ENCODE measurements at regions not wholly inside any gene's neighbourhood (a gene's known extent, or its start where the extent isn't known, plus 50 kb on each side); places are given as distances from the start of the nearest gene placed in this dataset.
"Not testable (repeated sequence)": the region's sequence is repeated elsewhere in the genome, so short reads cannot be mapped to it uniquely, and the experiment has no call there.

DNA sequence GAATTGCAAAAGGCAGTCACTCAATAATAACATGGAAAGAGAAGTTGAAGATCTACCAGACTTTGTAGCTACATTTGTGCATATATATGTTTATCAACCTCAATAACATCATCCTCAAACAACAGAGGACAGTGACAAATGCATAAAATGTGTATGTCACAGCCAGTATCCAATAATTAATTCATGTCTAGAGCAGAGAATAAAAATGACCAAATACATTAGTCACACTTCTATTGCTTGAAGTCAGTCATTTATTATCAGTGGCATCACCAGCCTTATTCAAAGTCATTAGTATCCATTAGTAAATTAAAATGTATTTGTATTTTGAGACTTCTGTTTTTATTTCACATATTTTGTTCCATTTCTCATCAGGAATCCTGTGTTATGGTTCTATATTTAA, 852.8 kb downstream of the XPNPEP1 start:
- no peak for DNase-seq (ENCODE audit: low read depth in 2 of 2)

DNA sequence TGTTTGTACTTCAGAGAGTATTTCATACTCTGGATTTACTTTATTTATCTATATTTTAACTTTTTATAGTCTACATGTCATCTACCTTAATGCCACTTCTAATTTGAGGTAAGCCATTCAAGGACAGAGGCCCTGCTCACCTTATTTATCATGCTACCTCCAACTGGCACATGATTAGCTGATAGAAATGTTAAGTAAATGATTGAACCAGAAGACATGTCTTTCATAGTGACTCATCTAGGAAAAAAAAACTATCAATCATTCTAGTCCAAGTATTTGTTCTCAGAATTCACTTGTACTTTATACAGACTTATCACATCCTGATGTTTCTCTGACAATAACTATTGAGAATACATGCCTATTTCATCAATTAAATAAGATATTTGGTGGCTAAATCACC, 856.3 kb downstream of the XPNPEP1 start:
- no peak for DNase-seq (ENCODE audit: low read depth in 2 of 2)

DNA sequence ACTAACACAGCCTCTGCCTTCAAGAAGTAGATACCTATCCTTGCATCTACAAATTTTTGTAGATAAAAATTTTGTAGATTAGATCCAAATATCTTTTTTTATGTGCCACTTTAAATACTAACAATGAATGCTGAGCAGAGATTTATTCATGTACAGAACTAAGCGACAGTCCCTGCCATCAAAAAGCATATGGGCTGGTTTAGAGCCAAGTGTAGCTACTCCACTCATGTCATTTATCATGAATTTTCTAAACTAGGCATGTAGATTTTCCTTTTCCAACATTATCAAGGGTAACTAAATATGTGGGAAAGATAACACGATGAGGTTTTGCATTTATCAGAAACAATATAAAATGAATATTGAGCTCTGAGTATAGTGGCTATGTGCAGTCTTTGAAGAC, 857.5 kb downstream of the XPNPEP1 start:
- no peak for DNase-seq (ENCODE audit: low read depth in 2 of 2)

DNA sequence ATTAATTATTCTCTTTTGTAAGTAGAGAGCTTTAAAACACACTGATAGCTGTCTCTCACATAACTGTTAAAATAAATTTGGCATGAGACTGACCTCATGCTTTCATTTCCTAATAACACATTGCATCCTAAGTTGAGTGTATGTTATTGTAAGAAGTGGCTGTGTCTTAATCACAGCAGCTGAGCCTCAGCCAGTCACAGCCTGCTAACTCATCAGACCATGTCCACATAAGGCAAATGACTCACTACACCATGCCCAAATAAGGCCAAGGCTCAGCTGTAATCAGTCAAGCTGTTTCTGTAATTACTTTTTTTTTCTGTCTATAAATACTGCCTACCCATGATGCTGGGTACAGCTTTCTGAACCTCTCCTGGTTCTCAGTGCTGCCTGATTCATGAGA, 860.9 kb downstream of the XPNPEP1 start:
- DNase-seq (ENCODE audit: low read depth in 2 of 2) = no peak

DNA sequence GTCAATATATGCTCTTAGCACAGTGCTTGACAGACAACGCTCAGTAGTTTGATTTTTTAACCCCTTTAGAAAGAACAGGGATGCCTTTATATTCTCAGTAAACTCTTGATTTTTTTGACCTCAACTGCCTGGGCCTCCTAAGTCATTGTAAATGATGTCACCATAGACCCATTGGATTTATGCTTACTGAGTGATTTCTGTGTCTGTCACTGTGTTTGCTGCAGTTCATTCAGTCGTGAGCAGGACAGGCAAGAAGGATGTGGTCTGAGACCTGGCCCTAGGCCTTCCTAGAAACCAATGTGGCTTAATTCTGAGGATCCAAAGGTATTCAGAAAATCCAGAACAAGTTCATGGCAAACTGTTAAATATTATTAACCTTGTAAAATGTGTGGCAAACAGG, 868.1 kb downstream of the XPNPEP1 start:
- no peak for DNase-seq (ENCODE audit: low read depth in 2 of 2)

DNA sequence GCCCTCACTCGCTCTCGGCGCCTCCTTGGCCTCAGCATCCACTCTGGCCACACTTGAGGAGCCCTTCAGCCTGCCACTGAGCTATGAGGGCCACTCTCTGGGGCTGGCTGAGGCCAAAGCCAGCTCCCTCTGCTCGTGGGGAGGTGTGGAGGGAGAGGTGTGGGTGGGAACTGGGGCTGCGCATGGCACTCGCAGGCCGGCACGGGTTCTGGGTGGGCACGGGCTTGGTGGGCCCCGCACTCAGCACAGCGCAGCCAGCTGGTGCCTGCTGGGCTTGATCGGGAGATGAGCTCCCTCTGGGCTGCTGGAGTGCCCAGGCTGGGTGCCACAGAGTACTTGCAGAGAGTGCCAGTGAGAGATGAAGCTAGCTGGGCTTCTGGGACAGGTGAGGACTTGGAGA, 875.5 kb downstream of the XPNPEP1 start:
- DNase-seq (ENCODE audit: low read depth in 2 of 2) = no peak

DNA sequence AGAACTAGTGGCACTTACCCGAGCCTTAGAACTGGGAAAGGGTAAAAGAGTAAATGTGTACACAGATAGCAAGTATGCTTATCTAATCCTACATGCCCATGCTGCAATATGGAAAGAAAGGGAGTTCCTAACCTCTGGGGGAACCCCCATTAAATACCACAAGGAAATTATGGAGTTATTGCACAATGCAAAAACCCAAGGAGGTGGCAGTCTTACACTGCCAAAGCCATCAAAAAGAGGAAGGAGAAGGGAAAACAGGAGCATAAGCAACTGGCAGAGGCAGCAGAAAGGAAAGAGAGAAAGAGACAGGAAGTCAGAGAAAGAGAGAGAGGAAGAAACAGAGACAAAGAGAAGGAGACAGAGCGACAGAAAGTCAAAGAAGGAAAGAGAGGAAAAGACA, 876.9 kb downstream of the XPNPEP1 start:
- not testable (repeated sequence) for DNase-seq (ENCODE audit: low read depth in 2 of 2)

DNA sequence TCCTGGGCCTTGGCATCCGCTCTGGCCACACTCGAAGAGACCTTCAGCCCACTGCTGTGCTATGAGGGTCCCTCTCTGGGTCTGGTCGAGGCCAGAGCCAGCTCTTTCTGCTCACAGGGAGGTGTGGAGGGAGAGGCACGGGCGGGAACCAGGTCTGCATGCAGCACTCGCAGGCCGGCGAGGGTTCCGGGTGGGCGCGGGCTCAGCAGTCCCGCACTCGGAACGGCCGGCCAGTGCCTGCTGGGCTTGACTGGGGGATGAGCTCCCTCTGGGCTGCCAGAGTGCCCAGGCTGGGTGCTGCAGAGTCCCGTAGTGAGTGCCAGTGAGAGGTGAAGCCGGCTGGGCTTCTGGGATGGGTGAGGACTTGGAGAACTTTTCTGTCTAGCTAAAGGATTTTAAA, 882.7 kb downstream of the XPNPEP1 start:
- DNase-seq (ENCODE audit: low read depth in 2 of 2) = no peak

DNA sequence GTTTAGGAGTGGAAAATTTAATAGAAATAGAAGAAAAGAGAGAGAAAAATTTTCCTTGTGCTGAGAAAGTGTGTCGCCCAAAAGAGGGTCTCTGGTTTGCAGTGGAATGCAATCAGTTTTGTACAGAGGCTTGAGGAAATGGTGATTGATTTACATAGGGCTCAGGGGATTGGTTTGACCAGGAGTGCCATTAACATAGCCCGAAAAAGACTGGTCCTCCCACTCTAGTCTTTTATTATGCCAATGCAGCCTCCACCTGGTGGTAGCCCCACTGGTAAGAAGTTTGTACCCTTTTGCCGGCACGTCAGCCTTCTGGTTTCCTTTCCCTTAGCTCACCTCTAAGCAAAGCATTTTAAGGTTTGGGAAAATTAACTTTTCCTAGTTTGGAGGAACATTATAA, 885.3 kb downstream of the XPNPEP1 start:
- no peak for DNase-seq (ENCODE audit: low read depth in 2 of 2)

DNA sequence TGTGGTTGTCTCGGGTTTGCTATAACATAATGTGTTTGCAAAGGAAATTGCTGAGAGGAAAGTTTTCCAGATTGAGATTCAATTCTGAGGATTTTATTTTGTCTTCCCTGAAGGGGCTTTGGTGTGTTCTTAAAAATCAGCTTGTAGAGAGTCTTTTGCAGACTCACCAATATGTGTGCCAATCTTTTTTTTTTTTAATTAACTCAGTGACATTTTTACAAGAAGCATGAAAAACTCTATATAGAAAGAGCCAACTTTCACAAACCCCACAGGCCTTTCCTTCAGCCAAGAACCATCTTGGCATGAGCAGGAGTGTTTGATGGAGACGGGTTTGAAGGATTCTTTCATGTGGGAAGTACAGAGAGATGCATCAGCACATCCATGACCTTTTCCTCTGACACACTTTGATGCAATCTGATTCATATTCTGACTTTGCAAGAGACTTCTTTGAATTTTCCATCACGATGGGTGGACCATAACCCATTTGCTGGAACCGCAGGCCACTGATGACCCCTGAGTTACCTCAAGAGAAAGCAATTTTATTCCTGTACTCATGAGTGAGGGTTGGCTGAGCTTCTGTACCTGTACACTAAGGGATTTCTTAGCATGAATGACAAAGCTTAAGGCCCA, 892.6 kb downstream of the XPNPEP1 start:
- no peak for DNase-seq (ENCODE audit: low read depth in 2 of 2)

DNA sequence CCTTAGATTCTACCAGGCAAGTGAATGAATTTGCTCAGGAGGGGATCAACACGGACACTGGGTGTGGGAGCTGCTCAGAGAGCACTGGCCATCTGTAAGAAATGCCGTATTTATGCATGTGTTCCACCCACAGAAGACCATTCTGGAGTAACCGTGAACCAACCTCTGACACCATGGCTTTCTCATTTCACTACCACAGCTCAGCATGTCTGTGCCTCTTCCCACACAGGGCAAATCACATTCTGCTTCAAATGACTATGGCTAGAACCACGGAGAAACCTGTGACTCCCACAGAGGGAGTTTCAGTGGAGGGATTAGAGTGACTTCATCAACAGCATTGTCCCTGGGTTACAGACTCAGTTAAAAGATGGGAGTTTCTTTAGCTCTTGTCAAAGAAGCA, 893.4 kb downstream of the XPNPEP1 start:
- DNase-seq (ENCODE audit: low read depth in 2 of 2) = no peak

DNA sequence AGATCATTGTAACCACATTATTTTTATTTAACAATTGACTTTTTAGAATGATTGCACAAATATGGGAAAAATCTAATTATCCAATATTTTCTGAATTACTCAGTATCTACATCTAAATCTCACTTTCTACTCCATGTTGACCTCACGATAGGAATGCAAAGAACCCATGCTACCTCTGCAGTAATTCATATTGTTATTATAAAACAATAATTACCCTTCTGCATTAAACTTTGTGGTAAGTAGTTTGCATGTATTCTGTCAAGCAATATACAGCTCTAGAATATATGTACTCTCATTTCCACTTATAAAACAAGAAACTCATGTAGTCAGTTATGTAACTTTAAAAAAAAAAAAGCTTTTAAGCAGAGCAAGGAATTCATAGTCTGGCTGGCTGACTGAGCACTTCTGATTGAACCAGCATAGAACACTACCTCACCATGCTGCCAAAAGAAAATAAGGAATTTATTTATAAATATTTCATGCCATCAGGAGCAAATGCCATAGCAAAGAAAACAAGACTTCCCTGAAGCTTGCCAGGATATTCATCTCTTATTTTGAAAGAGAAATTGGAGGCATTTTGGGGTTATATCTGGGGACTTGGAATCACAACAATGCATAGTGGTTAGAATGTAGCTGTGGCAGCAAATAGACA, 895.7 kb downstream of the XPNPEP1 start:
- no peak for DNase-seq (ENCODE audit: low read depth in 2 of 2)

DNA sequence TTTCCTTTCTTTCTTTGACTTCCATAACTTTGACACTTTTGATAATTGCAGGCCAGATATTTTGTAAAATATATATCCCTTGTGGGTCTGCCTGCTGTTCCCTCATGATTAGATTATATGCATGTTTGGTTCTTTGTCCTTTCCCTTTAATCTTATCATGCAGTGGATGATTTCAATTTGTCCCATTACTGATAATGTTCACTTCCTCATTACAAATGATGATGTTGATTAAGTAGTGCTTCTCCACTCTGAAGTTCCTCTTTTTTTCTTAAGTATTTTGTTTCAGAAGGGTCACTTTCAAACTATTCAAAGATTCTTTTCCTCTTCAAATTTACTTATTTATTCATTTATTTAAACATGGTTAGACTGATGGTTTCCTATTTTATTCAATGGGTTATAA, 898.1 kb downstream of the XPNPEP1 start:
- DNase-seq (ENCODE audit: low read depth in 2 of 2) = no peak

DNA sequence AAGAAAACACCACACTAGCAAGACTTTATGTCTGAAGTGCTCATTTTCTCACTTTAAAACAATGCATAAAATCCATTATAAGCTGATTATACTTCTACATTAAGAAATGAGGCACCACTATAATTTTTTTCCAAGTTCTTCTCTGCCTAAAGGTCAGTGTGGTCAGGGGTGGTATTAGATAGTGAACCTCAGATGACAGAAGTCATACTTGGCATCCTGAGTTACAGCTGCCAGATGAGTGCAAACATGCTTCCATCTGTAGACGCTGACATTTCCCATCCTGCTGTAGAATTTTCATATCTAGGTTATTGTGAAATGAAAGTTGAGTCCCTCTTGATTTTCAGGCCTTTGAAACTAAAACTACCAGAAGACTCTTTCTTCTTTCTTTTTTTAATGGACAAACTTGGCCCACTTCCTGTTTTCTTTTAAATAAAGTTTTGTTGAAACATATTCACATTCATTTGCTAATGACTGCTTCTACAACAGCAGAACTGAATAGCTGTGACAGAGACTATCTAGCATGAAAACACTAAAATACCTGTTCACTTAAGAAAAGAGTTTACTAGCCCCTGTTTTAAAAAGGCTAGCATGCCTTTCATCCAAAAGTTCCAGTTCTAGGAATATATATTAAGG, 900.8 kb downstream of the XPNPEP1 start:
- DNase-seq (ENCODE audit: low read depth in 2 of 2) = no peak

DNA sequence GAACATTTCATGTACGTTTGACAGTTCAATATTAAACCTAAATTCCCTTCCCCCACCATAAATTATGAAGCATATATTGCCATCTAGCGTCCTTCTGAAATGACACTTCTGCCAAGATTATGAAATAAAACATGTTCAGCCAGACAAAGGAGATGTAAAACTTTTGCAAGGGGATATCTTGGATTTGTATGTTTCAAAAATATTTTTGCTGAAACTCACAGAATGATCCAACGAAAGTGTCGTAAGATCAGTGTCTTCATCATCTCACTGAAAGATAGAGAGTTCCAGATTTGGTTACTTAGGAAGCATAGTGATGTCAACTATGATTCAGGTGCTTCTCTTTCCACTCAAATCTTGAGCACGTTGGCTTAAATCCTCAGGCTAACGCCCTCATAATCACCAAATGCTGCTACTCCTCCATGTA, 904.3 kb downstream of the XPNPEP1 start:
- DNase-seq (ENCODE audit: low read depth in 2 of 2) = no peak

DNA sequence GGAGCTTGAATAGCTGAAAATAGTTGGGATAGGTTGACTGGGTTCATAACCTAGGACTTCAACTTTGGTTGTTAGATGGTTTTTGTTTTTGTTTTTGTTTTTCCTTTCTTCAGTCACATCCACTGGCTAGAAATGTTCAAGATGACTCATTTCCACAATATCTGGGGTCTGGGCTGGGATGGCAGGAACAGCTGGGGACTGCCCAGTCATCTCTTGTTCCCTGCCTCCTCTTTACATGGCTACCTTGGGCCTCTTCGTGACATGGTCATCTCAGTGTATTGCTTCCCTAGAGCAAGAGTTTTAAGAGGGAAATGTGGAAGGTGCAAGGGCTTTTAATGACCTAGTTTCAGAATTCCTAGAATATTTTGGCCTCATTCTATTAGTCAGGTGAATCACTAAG, 915.8 kb downstream of the XPNPEP1 start:
- DNase-seq (ENCODE audit: low read depth in 2 of 2) = no peak

DNA sequence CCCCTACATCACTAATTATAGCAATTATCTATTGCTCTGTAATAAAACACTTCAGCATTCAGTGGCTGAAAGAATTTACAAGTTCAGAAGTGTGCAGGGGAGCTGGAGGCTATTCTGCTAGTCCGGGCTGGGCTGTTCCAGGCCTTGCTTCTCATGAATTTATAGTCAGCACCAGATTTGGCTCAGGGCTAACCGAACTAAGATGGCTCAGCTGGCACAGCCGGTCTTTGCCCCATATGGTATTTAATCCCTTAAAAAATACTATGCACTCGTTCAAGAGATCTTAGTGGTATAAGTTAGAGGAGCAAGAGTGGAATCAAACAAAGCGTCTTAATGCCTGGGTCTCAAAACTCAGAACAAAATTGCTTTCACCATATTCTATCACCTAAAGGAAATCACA, 932.9 kb downstream of the XPNPEP1 start:
- no peak for DNase-seq (ENCODE audit: low read depth in 2 of 2)

DNA sequence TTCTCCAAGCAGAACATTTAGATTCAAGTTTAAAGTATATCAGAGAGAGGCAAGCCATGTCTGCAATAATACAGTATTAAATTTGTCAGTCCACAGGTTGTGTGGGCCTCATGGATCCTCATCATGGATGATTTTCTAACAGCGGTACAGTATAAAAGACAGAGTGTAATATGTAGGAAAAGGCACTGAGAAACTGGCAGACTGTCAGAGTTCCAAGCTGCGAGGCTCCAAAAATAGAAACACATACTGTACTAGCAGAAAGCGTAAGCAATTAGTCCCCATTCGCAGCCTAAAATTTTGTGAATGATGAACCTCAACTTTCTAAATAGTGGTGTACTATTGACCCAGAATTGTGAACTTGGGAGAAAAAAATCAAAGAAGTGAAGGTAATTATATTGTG, 933.3 kb downstream of the XPNPEP1 start:
- DNase-seq (ENCODE audit: low read depth in 2 of 2) = no peak

DNA sequence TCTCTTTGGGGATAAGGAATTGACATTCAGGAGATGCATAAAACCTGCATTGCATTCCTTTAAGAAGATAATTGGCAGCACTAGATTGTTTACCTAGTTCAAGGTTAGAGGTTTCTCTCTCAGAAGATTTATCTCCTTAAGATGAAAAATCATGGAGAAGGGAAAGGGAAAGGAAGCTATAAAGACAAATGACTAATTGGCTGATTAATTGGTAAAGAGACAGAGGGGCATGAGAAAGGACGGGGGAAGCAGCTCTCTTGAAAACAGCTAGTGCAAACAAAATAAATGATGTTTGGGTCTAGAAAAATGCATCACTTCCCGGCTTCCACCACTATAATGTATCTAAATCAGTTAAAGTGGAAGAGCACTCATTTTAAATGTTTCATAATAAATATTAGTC, 941.2 kb downstream of the XPNPEP1 start:
- DNase-seq (ENCODE audit: low read depth in 2 of 2) = no peak

DNA sequence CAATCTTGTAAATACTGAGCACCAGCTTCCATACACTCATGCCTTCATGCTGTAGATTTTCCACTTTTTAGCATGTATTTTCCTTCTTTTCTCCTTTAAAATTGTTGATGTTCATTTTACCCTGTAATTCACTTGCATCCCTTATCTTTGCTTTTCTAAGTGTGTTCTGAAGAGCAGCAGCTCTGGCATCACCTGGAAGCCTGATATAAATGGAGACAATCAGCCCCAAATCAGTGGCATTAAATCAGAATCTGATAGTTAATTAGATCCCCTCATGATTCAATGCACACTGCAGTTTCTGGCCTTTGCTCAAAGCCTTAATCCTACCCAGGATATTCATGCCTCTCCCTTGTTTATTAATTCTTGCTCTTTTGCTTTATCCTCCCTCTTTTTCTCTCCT, 942.4 kb downstream of the XPNPEP1 start:
- no peak for DNase-seq (ENCODE audit: low read depth in 2 of 2)

DNA sequence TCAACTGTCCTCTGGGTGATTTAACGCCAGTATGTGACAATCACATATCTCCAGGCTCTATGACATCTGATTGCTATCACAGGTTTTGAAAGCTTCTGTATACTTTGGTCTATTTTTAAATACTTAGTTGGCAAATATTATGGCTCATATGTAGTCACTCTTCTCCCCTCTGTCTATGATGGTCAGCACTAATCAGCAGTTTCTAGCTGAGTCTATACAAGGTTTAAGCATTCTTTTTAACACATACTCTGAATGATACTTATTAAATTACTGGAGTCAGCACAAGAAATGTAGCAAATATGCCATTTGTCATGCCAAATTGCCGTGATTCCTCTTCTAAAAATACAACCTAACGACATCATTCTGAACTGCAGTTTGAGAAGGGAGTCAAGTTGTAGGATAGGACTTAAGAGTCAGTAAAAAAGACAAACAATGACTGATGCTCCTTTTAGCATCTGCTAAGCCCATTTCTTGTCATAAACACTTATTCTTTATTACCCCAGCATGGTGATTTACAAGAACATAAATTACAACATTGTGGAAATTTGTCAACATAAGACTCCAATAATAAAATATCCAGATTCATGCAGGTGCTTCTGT, 947.8 kb downstream of the XPNPEP1 start:
- DNase-seq (ENCODE audit: low read depth in 2 of 2) = no peak

DNA sequence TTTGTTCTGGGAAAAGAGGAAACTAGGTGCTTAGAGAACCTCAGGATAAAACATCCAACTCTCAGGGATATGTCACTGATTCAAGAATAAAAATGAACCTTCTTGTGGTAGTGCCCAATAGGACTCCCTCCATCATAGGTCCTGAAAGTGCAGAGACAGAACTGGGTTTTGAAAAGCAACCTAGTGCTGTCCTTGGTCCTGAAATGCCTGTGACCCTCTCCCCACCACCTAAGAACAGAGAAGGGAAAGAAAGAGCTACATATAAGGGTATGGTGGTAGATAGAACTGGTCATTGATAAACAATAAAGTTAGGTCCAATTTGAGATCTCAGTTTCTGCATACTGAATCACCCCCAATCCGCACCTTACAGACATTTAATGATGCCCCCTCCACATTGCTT, 953.3 kb downstream of the XPNPEP1 start:
- no peak for DNase-seq (ENCODE audit: low read depth in 2 of 2)

DNA sequence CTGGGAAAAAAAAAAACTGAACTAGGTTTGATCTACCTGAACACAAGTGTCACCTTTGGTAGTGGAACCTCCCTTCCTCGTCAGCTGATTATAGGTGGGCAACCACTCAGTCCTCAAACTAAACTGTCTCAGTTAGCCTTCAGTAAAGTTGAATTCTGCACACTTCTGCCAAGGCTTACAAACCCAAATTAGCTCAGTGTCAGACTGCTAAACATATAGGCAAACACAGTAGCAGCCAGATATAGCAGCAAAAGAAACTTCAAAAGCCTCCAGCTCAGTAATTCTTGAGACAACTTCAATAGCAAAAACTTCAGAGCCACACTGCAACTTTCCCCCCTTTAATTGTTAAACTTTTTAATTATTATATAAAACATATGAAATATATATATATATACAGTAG, 956.9 kb downstream of the XPNPEP1 start:
- no peak for DNase-seq (ENCODE audit: low read depth in 2 of 2)
